ENCODE measurements at regions not wholly inside any gene's neighbourhood (a gene's known extent, or its start where the extent isn't known, plus 50 kb on each side); places are given as distances from the start of the nearest gene placed in this dataset.
"Not testable (repeated sequence)": the region's sequence is repeated elsewhere in the genome, so short reads cannot be mapped to it uniquely, and the experiment has no call there.

DNA sequence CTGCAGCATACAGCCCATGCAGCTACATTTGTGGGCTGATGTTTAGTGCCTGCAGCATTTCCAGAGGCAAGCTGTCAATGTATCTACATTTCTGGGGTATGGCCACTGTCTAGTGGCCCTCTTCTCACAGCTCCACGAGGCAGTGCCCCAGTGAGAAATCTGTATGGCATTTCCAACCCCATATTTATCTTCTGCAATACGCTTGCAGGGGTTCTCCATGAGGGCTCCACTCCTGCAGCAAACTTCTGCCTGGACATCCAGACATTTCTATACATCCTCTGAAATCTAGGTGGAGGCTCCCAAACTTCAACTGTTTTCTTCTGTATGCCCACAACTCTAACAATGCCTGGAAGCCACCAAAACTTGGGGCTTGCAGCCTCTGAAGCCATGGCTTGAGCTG, 502.3 kb downstream of the C6orf118 start:
- DNase-seq: no peak

DNA sequence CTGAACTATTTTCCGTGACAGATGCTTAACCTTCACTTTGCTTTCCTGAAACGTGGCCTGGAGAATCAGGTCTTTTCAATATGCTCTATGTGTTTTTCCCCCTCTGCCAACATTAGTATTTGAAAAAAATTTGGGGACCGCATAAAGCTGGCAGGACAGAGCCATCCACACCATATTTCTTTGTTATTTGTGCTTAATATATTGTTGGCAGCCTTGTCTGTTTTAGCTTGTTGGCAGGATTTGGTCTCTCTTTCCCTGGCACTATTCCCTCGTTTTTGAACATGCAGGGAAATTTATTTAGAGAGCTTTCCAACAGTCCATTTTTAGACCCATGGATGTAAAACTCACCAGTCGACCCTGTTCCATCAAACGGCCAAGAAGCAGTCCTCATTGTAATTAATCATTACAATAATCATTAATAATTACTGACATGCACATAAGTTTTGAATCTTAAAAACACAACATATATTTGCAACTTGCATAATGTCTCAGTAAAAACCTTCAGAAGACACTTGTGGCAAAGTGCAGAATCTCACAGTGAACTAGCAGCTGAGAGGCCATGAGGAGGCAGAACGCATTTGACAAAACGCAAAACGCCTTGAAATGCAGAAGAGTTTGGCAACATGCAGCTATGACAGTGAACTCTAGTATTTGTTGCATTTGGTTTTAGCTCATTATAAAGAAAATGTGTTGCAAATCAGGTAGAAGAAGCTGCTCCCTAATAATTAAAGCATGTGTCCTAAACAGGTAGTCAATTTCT, 514.2 kb downstream of the C6orf118 start:
- no peak for DNase-seq

DNA sequence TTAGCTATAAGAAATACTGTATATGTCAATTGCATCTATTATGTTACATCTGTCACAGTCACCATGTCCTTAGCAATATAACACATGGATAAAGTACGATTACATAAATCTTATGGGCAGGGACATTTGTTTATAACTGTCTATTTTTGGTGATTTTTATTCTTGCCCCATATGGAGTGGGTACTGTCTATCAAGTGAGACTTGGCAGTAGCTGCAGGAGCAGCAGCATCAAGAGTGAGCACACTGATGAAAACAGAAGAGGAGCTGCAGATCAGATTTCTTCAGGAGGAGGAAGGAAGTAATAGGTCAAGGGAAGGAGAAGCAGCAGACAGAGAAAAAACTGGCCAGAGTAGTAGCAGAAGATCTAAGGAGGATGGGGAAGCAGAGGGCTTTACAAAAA, 516.7 kb downstream of the C6orf118 start:
- no peak for DNase-seq

DNA sequence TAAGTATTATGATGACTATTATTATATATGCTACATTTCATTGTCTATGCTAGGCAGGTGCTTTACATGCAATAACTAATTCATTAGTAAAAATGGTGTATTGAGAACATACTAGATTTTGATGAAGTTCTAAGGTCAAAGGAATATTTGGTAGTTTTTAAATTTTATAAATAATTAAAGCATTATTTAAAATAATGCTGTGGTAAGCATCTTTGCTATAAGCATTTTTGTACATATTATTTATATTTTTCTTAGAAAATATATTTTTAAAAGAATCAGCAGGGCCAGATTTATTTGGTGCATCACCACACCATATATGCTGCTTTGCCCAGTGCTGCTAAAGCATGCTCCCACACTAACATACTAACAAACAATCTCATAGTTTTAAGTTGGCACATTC, 517.9 kb downstream of the C6orf118 start:
- DNase-seq: no peak

DNA sequence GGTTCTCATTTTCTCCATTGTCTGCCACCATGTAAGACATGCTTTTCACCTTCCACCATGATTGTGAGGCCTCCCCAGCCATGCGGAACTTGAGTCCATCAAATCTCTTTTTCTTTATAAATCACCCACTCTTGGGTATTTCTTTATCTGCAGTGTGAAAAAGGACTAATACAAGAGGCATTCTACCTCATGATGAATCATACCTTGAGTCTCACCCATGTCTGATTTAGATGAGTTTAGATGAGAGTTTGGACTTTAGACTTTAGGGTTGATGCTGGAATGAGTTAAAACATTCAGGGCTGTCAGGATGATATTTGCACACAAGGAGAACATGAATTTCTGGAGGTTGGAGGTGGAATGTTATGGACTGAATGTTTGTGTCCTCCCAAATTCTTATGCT, 545.6 kb downstream of the C6orf118 start:
- DNase-seq: no peak

DNA sequence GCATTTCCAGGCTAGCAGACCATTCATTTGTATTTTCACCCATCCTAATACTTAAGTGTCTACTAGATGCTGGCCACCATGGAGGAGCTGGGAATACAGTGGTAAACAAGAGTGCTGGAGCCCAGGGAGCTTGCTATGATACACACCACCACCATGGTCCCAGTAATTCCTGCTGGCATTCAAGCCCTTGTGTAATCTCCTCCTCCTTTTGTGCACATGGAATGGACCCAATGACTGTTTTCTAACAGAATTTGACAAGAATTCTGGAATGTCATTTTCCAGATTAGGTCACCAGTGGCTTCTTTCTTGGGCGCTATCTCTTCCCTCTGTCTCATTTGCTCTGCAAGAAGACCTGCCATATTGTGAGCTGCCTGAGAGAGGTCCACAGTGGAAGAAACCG, 552.0 kb downstream of the C6orf118 start:
- no peak for DNase-seq

DNA sequence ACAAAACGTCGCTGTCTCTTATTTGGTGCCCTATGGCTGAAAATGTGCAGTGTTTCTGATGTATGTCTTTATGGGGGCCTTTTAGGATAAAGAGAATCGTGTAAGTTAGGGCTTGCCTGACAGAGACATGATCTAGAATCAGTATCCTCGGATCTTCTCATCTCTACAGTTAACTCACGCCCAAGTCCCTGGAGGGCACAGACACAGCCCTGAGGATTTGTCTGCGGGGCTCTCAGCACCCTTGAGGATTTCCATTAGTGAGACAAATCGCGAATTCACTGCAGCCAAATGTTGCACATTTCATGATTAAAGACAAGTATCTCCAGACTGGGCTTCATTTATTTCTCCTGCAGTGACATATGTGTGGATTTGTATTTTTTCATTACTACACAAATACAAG, 552.7 kb downstream of the C6orf118 start:
- no peak for DNase-seq

DNA sequence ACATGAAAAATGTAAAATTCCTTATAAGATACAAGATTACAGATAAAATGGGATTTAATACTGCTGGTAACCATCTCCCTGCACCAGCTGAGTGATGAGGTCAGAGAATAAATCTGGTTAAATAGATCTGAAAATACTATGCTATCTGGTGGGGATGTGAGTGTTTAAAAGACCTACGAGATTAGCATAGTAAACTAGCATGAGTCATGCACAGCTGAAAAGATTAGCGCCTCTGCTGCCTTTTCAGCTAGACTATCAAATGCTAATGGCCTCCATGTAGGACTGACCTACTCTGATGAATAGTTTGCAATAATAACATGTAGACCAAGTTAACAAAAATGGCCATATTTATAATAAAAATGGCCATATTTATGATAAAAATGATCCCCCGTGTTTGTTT, 553.3 kb downstream of the C6orf118 start:
- DNase-seq: no peak

DNA sequence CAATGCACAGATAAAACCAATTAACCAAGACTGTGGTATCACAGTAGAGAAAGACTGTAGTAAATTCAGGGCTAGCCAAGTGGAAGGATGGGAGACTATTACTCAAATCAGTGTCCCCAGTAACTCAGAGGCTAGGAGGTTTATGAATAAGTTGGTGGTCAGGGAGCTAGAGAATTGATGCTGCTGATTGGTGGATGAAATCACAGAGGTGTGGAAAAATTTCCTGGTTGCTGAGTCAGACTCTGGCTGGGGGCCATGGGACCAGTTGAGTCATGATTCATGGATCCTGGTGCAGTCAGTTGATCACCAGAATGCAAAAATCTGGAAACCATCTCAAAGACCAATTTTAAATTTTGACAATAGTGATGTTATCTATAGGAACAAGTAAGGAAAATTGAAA, 555.9 kb downstream of the C6orf118 start:
- no peak for DNase-seq

DNA sequence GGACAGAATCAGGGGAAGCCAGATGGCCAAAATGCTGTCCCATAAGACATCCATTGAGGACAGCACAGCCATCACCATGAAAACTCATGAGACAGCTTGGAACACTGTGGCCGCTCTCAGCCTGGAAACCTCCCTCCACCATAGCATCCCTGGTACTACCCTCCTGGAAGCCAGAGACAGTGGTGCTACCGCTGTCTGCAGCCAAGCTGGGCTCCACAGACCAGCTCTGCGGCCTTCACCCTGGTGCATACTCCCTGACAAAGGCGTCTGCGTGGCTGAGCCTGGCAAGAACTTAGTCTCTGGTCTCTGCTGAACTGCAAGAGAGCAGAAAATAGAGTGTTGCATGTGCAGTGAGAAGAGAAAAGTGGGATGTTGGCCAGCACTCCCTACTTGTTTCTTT, 558.0 kb downstream of the C6orf118 start:
- no peak for DNase-seq

DNA sequence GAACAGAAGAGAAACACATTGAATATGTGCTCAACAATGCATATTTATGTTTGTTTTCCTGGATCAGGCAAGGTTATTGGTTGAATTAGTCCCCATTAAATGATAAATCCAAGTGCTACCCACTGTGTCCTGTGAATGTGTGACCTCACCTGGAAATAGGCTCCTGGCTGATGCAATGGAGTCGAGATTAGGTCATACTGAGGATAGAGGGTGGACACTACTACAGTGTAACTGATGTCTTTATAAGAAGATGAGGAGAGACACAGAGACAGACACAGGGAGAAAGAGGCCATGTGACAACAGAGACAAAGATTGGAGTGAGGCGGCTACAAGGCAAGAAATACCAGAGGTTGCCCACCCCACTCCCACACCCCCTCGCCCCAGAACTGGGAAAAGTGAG, 559.3 kb downstream of the C6orf118 start:
- DNase-seq: no peak

DNA sequence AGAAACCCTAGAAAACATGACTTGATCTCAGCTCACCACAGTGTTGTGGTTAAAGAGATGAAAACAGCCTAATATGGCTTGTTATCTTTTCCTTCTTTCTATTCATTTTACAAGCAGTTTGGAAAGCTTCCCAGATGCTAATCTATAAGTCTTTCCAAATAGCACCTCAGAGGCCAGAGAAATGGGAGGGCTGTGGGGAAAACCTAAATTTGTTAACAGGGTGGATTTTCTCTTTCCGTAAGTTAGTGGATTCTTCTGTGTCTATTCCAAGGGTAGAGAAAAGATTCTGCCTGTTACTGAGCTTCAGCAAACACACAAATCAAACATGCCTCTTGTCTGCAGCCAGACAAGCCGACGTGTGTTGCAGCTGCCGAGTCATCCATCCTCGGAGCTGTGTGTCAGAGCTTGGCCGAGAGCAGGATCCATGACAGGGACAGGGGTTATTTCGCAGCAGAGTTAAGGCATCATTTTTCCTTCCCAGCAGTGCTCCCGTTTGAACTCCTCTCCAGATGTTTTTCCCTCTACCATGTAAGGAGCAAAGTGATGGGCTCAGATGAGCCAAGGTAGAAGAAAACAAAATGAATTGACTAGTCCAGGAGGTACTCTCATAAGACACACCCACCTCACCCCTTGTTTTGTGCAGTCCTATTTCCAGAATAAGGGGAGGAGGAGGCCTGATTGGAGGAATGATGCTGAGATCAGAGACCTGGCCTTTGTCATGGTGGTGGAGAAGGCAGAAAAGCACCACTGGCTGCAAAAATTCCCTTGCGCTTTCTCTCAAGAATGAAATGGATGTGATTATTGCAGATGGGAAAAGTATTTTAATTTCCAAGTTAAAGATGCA, 560.0 kb downstream of the C6orf118 start:
- no peak for DNase-seq

DNA sequence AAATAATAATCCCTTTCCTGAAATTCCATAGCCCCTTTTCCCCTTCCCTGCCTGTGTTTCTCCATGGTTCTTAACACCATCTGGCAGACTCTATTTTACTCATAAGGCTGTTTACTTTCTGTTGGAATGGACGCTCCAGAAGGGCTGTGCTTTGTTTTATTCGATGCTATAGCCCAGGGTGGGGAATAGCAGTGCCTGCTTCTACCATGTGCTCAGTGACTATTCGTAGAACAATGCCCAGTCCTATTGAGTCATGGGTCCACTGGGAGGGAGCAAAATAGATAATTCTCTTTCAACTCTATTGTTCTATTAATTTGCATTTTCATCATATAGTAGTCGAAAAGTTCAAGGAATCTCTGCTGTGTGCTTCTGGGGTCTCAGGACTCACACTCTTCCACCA, 565.1 kb downstream of the C6orf118 start:
- DNase-seq: no peak

DNA sequence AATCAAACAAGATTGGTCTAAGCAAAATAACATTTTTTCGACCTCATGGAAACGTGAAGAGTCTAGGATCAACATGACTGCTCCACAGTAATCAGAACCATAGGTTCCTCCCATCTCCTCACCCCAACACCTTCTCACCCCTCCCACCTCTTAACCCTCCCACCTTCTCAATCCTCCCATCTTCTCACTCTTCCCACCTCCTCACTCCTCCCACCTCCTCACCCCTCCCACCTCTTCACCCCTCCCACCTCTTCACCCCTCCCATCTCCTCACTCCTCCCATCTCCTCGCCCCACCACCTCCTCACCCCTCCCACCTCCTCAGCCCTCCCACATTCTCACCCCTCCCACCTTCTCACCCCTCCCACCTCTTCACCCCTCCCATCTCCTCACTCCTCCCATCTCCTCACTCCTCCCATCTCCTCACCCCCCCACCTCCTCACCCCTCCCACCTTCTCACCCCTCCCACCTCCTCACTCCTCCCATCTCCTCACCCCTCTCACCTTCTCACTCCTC, 567.4 kb downstream of the C6orf118 start:
- no peak for DNase-seq

DNA sequence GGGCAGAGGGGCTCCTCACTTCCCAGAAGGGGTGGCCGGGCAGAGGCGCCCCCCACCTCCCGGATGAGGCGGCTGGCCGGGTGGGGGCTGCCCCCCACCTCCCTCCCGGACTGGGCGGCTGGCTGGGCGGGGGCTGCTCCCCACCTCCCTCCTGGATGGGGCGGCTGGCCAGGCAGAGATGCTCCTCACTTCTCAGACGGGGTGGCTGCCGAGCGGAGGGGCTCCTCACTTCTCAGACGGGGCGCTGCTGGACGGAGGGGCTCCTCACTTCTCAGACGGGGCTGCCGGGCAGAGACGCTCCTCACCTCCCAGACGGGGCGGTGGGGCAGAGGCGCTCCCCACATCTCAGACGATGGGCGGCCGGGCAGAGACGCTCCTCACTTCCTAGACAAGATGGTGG, 573.3 kb downstream of the C6orf118 start:
- DNase-seq: not testable (repeated sequence)

DNA sequence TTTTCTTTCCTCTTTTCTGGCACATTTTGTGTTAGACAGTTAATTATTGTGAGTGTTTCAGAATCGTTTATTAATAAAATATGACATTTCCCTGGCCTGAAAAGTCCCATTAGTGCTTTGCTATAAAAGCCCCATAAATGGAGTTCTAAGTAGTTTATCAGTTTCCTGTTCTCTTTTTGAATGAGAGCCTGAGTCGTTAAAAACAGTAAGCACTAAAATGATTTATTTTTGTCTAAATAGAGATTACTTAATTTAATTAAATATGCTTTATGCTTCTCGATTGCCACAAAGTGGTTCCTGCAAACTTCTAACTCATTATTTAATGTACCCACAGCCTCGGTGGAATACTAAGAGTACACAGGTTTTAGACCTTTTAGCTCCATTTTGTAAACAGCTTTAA, 577.9 kb downstream of the C6orf118 start:
- DNase-seq: no peak

DNA sequence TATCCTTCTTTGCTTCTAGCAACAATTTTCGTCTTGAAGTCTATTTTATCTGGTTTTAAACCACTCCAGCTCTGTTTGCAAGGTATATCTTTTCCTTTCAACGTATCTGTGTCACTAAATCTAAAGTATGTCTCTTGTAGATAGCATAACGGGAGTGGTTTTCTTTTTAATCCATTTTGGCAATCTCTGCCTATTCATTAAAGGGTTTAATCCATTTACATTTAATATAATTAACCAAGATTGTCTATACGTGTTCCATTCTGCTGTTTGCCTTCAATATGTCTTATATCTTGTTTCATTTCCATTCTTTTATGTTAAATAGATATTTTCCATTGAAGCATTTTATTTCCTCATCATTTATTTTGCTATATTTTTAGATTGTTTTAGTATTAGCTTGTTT, 587.9 kb downstream of the C6orf118 start:
- no peak for DNase-seq

DNA sequence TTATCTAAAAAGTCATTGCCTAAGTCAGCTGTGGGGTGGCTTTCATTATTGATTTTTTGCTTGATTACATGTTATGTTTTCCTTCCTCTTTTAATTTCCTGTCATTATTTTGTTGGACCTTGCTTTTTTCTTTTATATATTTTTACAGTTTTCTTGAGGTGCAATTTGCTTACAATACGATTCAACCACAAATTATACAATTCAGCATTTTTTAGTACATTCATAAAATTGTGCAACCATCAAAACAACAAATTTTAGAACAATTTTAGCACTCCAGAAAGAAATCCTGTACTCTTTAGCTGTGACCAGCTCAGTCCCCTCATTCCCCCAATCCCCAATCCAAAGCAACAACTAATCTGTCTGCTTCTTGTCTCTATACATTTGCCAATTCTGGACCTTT, 608.9 kb downstream of the C6orf118 start:
- DNase-seq: no peak

DNA sequence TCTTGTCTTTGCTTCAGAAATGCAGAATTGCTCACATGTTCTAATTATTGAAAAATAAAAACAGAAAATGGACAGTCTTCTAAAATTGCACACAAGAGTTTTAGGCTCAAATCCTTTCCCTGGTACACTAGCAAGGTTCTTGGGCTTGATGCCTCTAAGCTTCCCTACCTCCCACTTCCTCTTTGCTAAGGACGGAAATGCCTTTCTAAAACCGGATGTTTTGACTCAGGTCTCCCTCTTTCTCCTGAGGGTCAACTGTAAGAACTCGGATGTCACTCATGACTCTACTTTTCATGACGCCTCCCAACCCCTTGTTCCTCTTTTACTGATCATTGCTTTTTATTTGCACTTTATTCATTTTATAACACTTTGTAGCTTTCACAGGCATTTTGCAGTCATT, 613.5 kb downstream of the C6orf118 start:
- no peak for DNase-seq

DNA sequence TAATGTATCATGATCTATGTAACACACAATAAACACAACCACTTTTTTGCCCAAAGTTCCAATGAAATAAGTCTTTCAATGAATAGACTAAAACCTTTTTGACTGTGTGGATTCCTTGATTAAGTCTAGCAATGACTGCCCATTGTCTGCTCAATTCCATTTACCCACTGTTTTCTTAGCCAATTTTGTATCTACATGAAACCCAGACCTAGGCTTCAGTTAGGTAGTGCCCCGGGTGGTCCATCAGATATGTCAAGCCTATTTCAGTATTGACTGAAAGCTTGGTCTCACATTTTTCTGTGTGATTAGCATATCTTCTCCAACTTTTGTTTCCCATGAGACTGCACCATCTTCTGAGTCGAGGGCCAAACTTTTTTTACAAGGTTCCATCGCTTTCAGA, 615.0 kb downstream of the C6orf118 start:
- no peak for DNase-seq

DNA sequence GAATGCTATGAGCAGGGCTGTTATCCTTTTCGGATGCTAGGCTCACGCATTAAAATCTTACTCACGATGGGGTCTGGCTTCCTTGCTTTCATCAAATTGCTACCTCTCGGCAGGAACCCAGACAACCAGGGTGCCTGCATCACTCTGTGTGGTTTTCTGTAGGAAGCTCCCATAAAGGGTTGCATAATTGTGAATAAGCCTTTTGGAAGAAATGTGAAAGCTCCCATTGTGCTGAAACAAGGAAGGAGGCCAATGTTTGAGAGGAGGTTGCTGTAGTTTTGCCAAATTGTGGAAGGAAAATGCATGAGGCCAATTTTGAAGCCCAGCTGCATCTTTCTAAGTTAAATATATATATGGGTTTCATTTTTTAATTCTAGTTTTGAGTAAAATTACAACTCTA, 615.5 kb downstream of the C6orf118 start:
- DNase-seq: no peak

DNA sequence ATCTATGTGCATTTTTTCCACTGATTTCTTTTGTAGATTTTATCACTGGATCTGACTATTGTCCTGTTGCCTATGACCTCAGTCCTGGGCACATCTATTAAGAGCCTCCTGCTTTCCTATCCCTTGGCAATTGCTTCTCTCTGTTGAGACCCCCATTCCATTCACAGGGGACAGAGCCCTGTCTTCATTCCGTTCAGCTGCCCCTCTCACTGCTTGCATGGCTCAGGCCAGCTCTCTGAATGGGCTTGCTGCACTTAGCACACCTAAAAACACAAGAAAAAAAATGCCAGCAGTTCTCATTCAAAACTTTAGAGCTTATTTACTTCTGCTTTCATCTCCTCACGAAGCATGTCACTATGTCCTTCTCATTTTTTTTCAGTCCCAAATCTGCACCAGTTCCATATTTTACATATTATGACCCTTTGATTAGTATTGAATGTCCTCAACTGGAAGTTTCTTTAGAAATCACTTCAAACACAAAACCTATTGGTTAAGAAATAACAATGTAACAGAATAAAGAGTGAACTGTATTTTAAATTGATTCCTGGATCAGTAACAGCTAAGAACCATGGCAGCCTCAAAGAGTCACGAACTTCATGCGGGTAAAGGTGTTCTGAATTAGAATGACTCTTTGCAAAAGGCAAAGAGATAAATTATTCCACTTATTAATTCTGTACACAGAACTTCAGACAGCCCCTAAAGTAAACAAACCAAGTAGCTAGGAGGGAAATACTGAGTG, 616.5 kb downstream of the C6orf118 start:
- DNase-seq: no peak

DNA sequence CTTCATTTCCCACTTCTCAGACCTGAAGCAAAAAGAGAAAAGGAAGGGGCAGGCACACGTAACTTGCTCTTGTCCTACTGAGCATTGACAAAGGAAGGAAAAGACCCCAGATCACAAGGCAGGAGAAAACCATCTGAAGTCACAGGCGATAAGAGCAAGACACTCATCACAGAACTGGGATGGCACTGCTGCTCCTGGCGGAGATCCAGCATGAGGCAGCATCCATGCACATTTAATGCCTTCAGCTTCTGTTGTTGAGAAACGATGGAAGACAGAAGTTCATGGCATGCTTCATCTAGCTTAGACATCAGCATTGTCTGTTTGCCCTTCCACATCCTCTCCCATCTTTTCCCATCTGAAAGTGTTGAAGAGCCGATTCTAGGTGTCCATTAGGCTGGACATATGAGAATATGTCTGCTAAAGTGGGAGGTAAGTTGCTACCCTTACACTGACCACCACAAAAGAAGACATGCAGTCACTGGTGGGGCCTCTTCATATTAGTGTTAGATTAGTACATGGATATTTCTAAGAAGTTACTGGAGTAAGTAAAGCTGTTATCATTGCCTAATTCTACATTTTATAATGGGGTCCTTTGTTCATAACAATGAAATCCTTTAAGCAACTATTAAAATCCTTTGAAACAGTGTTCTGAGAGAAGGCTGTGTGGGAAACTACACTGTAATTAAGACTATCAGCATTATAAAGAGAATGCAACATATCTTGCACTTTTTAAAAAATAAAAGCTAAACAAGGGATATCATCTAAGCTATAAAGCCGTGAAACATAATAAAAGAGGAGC, 618.5 kb downstream of the C6orf118 start:
- no peak for DNase-seq
